Right lobe of liver (tissue), 4 donors: ENCODE measurements at regions not wholly inside any gene's neighbourhood (a gene's known extent, or its start where the extent isn't known, plus 50 kb on each side); places are given as distances from the start of the nearest gene placed in this dataset.

Source experiments
- CTCF ChIP-seq, 4 donors: fragments of 200-600 bp in 3 of 4; fragments of 450-650 bp in 1 of 4; IDR thresholded peaks; one replicate each; pipeline versions ENCODE4 v1.5.1 to v1.8.0; 2016 to 2022; ENCODE audit warnings: antibody characterized with exemption in 4 of 4, mild to moderate bottlenecking in 2 of 4
- POLR2A ChIP-seq: fragments of 450-650 bp; IDR thresholded peaks from one replicate; pipeline ENCODE4 v1.6.1; 2017; ENCODE audit warnings: antibody characterized with exemption, mild to moderate bottlenecking
- donor health status: DM: no; HTN: no; CAD: no.
- donor health status: DM: no; HTN: no; CAD: no.
- donor health status: DM: no; HTN: yes; CAD: no.

GRCh38 chr12:118685983-118686607 is 295.2 kb upstream of the SRRM4 start:
- TF ChIP-seq CTCF (IDR thresholded peaks at IDR 0.05) (no peak), POLR2A (no peak)
